Chondrocyte (in vitro differentiated cells): ENCODE measurements at regions not wholly inside any gene's neighbourhood (a gene's known extent, or its start where the extent isn't known, plus 50 kb on each side); places are given as distances from the start of the nearest gene placed in this dataset.

Experiments used
- DNase-seq: peaks from one replicate; pipeline ENCODE4 v3.0.0; 2021; ENCODE audit warnings: mixed read lengths, low spot score
- H3K27ac Mint-ChIP-seq: one replicate; pipeline ENCODE4 v1.8.0; 2021; ENCODE audit warnings: mild to moderate bottlenecking, moderate library complexity, mixed read lengths; ENCODE audit not compliant: unreplicated experiment
- H3K27me3 Mint-ChIP-seq: 2 replicates; pipeline ENCODE4 v1.8.0; 2021; ENCODE audit warnings: low read depth, mixed read lengths
- H3K36me3 Mint-ChIP-seq: 2 replicates; pipeline ENCODE4 v1.8.0; 2021; ENCODE audit warnings: low read depth, mixed read lengths
- H3K4me1 Mint-ChIP-seq: 2 replicates; pipeline ENCODE4 v1.8.0; 2021; ENCODE audit warnings: low read depth, mild to moderate bottlenecking, mixed read lengths
- H3K4me3 Mint-ChIP-seq: one replicate; pipeline ENCODE4 v1.8.0; 2021; ENCODE audit warnings: mild to moderate bottlenecking, moderate library complexity, mixed read lengths; ENCODE audit not compliant: unreplicated experiment
- H3K9me3 Mint-ChIP-seq: 2 replicates; pipeline ENCODE4 v1.8.0; 2021; ENCODE audit warnings: low read depth, mixed read lengths
- CTCF ChIP-seq: fragments of 200-600 bp; sonication (generic); IDR thresholded peaks from 2 replicates; pipeline ENCODE4 v1.5.0; 2021; ENCODE audit warnings: antibody characterized with exemption, mild to moderate bottlenecking, moderate library complexity

GRCh38 chr9:4353236-4353635, 53.4 kb upstream of the GLIS3 start:
- H3K27ac Mint-ChIP-seq, result no peak overlapping the region
- no peak for TF ChIP-seq CTCF
- H3K27me3 Mint-ChIP-seq, result no peaks in the 10 kb centered on the region
- DNase-seq, result no peak
- H3K4me1 Mint-ChIP-seq, result peaks cover 6% of the 10 kb centered on the region
- peaks cover 3% of the 10 kb centered on the region for H3K9me3 Mint-ChIP-seq
- H3K4me3 Mint-ChIP-seq, result no peak overlapping the region
- H3K36me3 Mint-ChIP-seq, result no peaks in the 10 kb centered on the region

- H3K27me3 Mint-ChIP-seq, result no peaks in the 10 kb centered on the region
- H3K4me3 Mint-ChIP-seq, result no peak overlapping the region
- no peaks in the 10 kb centered on the region for H3K36me3 Mint-ChIP-seq
- no peaks in the 10 kb centered on the region for H3K4me1 Mint-ChIP-seq
- no peak for DNase-seq
- TF ChIP-seq CTCF, result no peak
- H3K27ac Mint-ChIP-seq, result no peak overlapping the region
- no peaks in the 10 kb centered on the region for H3K9me3 Mint-ChIP-seq
Measured at GRCh38 chr9:4349816-4350418, 50.0 kb upstream of the GLIS3 start.
